GM23248 (cell line): ENCODE measurements at regions not wholly inside any gene's neighbourhood (a gene's known extent, or its start where the extent isn't known, plus 50 kb on each side); places are given as distances from the start of the nearest gene placed in this dataset.

Experiments used
- DNase-seq: peaks from one replicate; pipeline ENCODE4 v3.0.0-alpha.2; 2015
- H2AFZ ChIP-seq: fragments of 200-600 bp; sonication (generic); 2 replicates; pipeline ENCODE4 v1.6.1; 2016; ENCODE audit warnings: antibody characterized with exemption
- H3F3A ChIP-seq: fragments of 200-600 bp; sonication (generic); 2 replicates; pipeline ENCODE4 v1.6.1; 2016; ENCODE audit warnings: mild to moderate bottlenecking, antibody characterized with exemption, mixed run types; ENCODE audit not compliant: insufficient read depth
- H3K27ac ChIP-seq: fragments of 200-600 bp; sonication (generic); 2 replicates; pipeline ENCODE4 v1.5.1; 2016; ENCODE audit warnings: mild to moderate bottlenecking
- H3K27me3 ChIP-seq: fragments of 200-600 bp; sonication (generic); replicated peaks from 2 replicates; pipeline ENCODE4 v1.6.1; 2016; ENCODE audit warnings: mild to moderate bottlenecking; ENCODE audit not compliant: insufficient read depth
- H3K36me3 ChIP-seq: fragments of 200-600 bp; sonication (generic); 2 replicates; pipeline ENCODE4 v1.6.1; 2016; ENCODE audit warnings: low read depth, mild to moderate bottlenecking
- H3K4me1 ChIP-seq: fragments of 200-600 bp; sonication (generic); 2 replicates; pipeline ENCODE4 v1.6.1; 2016; ENCODE audit warnings: mild to moderate bottlenecking; ENCODE audit not compliant: insufficient read depth
- H3K4me2 ChIP-seq: fragments of 200-600 bp; sonication (generic); one replicate; pipeline ENCODE4 v1.6.1; 2016; ENCODE audit warnings: mild to moderate bottlenecking; ENCODE audit not compliant: unreplicated experiment
- H3K4me3 ChIP-seq: fragments of 200-600 bp; sonication (generic); 2 replicates; pipeline ENCODE4 v1.5.1; 2016; ENCODE audit warnings: mild to moderate bottlenecking
- H3K79me2 ChIP-seq: fragments of 200-600 bp; sonication (generic); 2 replicates; pipeline ENCODE4 v1.6.1; 2016; ENCODE audit warnings: mild to moderate bottlenecking; ENCODE audit not compliant: insufficient read depth
- H3K9ac ChIP-seq: fragments of 200-600 bp; sonication (generic); 2 replicates; pipeline ENCODE4 v1.6.1; 2016; ENCODE audit warnings: mild to moderate bottlenecking
- H3K9me2 ChIP-seq: fragments of 200-600 bp; sonication (generic); 2 replicates; pipeline ENCODE4 v1.6.1; 2016; ENCODE audit warnings: mixed run types, mild to moderate bottlenecking, moderate library complexity; ENCODE audit not compliant: insufficient read depth
- H3K9me3 ChIP-seq: fragments of 200-600 bp; sonication (generic); one replicate; pipeline ENCODE4 v1.6.1; 2017; ENCODE audit warnings: low read depth
- H4K20me1 ChIP-seq: fragments of 200-600 bp; sonication (generic); 2 replicates; pipeline ENCODE4 v1.6.0; 2016; ENCODE audit not compliant: insufficient read depth
- EZH2 ChIP-seq: fragments of 200-600 bp; sonication (generic); IDR thresholded peaks from 2 replicates; pipeline ENCODE4 v1.6.1; 2018; ENCODE audit warnings: antibody characterized with exemption, mild to moderate bottlenecking; ENCODE audit not compliant: insufficient read depth, poor library complexity, severe bottlenecking
- EZH2phosphoT487 ChIP-seq: fragments of 200-600 bp; sonication (generic); IDR thresholded peaks from 2 replicates; pipeline ENCODE4 v1.6.1; 2018; ENCODE audit warnings: antibody characterized with exemption, moderate library complexity, mild to moderate bottlenecking, low read depth; ENCODE audit not compliant: insufficient read depth
- WGBS, 2 experiments: methylation state at CpG; one replicate each; pipeline ENCODE4 v1.1.6; 2015 to 2017; ENCODE audit warnings: low lambda C conversion rate in 2 of 2, low coverage in 1 of 2; ENCODE audit errors: missing lambda C conversion rate in 2 of 2; 5-methylcytosine and 5-hydroxymethylcytosine counted together
- in situ Hi-C: fragments of 300-500 bp; cut with MboI; formaldehyde crosslinking; loops from 2 replicates; pipeline ENCODE4 v1.15.0; 2020

GRCh38 chr18:22570492-22570891 is 152.8 kb upstream of the CTAGE1 start:
- WGBS, 2 experiments = 27 to 39% methylated on average over 4 of the region's 4 CpGs
- Histone ChIP-seq H2AFZ (no peak overlapping the region), H3K27ac (no peak overlapping the region), H3K9me3 (no peaks in the 10 kb centered on the region), H3K9ac (no peak overlapping the region), H3K27me3 (no peaks in the 10 kb centered on the region), H3K4me1 (no peaks in the 10 kb centered on the region), H3K4me2 (no peak overlapping the region), H3K36me3 (no peaks in the 10 kb centered on the region), H3K79me2 (no peaks in the 10 kb centered on the region), H3K4me3 (no peak overlapping the region), H3K9me2 (no peaks in the 10 kb centered on the region), H3F3A (no peaks in the 10 kb centered on the region), H4K20me1 (no peaks in the 10 kb centered on the region)
- TF ChIP-seq EZH2phosphoT487 (no peak), EZH2 (no peak)
- no peak for DNase-seq
- in situ Hi-C loops = loop anchor here (25.0 kb wide), 1 partner anchor 583 kb away; no protein-coding TSS in a partner anchor

DNA sequence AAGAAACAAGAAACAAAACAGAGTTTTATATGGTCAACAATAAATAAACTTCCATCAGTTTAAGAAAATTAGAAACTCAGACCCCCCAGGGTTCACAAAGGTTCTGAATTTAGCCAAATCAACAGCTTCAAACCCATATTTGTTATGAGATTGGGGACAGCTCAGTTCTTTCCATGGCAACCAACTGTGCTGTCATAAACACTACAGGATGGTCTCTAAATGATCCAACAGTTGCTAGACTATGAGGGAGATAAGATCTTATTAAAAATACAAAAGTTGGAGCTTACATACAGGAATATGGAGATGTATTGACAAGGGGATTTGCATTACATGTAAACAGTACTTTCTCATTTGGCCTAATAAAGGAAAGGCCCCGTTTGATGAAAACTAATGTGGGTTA is 154.6 kb upstream of the CTAGE1 start:
- Histone ChIP-seq H3K9me3 (no peaks in the 10 kb centered on the region), H3K9me2 (no peaks in the 10 kb centered on the region), H3K79me2 (no peaks in the 10 kb centered on the region), H3K4me2 (no peak overlapping the region), H3F3A (no peaks in the 10 kb centered on the region), H4K20me1 (no peaks in the 10 kb centered on the region), H2AFZ (no peak overlapping the region), H3K4me1 (no peaks in the 10 kb centered on the region), H3K27ac (no peak overlapping the region), H3K4me3 (no peak overlapping the region), H3K36me3 (no peaks in the 10 kb centered on the region), H3K27me3 (no peaks in the 10 kb centered on the region), H3K9ac (no peak overlapping the region)
- DNase-seq = no peak
- 32 to 44% methylated on average over 1 of the region's 1 CpG for WGBS, 2 experiments
- TF ChIP-seq EZH2 (no peak), EZH2phosphoT487 (no peak)
- in situ Hi-C loops = loop anchor here (25.0 kb wide), 1 partner anchor 585 kb away; no protein-coding TSS in a partner anchor

GRCh38 chr18:22579271-22579670 is 161.6 kb upstream of the CTAGE1 start:
- no peak for TF ChIP-seq EZH2
- no peak for TF ChIP-seq EZH2phosphoT487
- Histone ChIP-seq H3K4me2 (no peak overlapping the region), H3K79me2 (no peaks in the 10 kb centered on the region), H3K36me3 (no peaks in the 10 kb centered on the region), H2AFZ (no peak overlapping the region), H3F3A (no peaks in the 10 kb centered on the region), H3K9me3 (no peaks in the 10 kb centered on the region), H4K20me1 (no peaks in the 10 kb centered on the region), H3K9ac (no peak overlapping the region), H3K27ac (no peak overlapping the region), H3K4me3 (no peak overlapping the region), H3K27me3 (no peaks in the 10 kb centered on the region), H3K4me1 (0 out of 2 replicates have a peak, but pooled peaks cover 3% of the 10 kb centered on the region), H3K9me2 (no peaks in the 10 kb centered on the region)
- in situ Hi-C loops = no loop called here
- WGBS, 2 experiments = 27 to 40% methylated on average over 4 to 5 of the region's 5 CpGs
- no peak for DNase-seq

GRCh38 chr18:22585333-22585732 is 167.6 kb upstream of the CTAGE1 start:
- no peak overlapping the region for H2AFZ ChIP-seq
- WGBS, 2 experiments = 65 to 71% methylated on average over 1 of the region's 1 CpG
- no peaks in the 10 kb centered on the region for H3F3A ChIP-seq
- H3K79me2 ChIP-seq = no peaks in the 10 kb centered on the region
- H3K9me2 ChIP-seq = no peaks in the 10 kb centered on the region
- no peak overlapping the region for H3K27ac ChIP-seq
- H3K36me3 ChIP-seq = no peaks in the 10 kb centered on the region
- no peaks in the 10 kb centered on the region for H4K20me1 ChIP-seq
- no peaks in the 10 kb centered on the region for H3K27me3 ChIP-seq
- in situ Hi-C loops = no loop called here
- no peaks in the 10 kb centered on the region for H3K4me1 ChIP-seq
- no peak overlapping the region for H3K4me3 ChIP-seq
- no peak for DNase-seq
- H3K4me2 ChIP-seq = no peak overlapping the region
- no peak overlapping the region for H3K9ac ChIP-seq
- TF ChIP-seq EZH2phosphoT487 (no peak), EZH2 (no peak)
- no peaks in the 10 kb centered on the region for H3K9me3 ChIP-seq

DNA sequence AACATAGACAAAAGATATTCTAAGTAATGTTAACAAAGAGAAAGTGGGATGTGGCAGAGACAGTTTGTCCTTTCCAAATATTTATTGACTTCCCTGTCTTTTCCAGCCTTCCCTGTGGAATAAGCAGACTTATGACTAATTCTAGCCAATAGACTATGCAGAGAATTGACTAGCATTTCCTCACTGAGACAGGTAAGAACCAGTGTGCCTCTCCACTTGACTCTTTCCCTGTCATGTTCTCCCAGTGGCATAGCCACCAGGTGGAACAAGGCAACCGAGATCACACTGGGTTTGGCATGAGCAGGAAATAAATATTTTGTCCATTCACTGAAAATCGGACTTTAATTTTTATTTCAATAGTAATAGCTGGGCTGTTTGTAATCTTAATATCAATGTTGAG is 168.1 kb upstream of the CTAGE1 start:
- H2AFZ ChIP-seq = no peak overlapping the region
- H4K20me1 ChIP-seq = no peaks in the 10 kb centered on the region
- no peaks in the 10 kb centered on the region for H3F3A ChIP-seq
- no peaks in the 10 kb centered on the region for H3K9me3 ChIP-seq
- DNase-seq = no peak
- no peak overlapping the region for H3K4me2 ChIP-seq
- no peaks in the 10 kb centered on the region for H3K79me2 ChIP-seq
- no peak overlapping the region for H3K9ac ChIP-seq
- in situ Hi-C loops = no loop called here
- H3K36me3 ChIP-seq = no peaks in the 10 kb centered on the region
- WGBS, 2 experiments = 64 to 74% methylated on average over 2 of the region's 2 CpGs
- H3K4me3 ChIP-seq = no peak overlapping the region
- TF ChIP-seq EZH2 (no peak), EZH2phosphoT487 (no peak)
- no peak overlapping the region for H3K27ac ChIP-seq
- H3K4me1 ChIP-seq = no peaks in the 10 kb centered on the region
- no peaks in the 10 kb centered on the region for H3K27me3 ChIP-seq
- no peaks in the 10 kb centered on the region for H3K9me2 ChIP-seq
